ENCODE measurements at regions not wholly inside any gene's neighbourhood (a gene's known extent, or its start where the extent isn't known, plus 50 kb on each side); places are given as distances from the start of the nearest gene placed in this dataset.

GRCh38 chr5:41670854-41671479 is 160.6 kb upstream of the PLCXD3 start:
- DNase-seq = no peak

- DNase-seq = no peak
Observed at GRCh38 chr5:41670216-41670615, 159.8 kb upstream of the PLCXD3 start.

- no peak for DNase-seq
Observed at GRCh38 chr5:41661254-41661653, 150.9 kb upstream of the PLCXD3 start.

- no peak for DNase-seq
Observed at GRCh38 chr5:41656597-41656996, 146.2 kb upstream of the PLCXD3 start.

GRCh38 chr5:41650131-41650530 is 139.7 kb upstream of the PLCXD3 start:
- DNase-seq = no peak

- DNase-seq = no peak
Observed at GRCh38 chr5:41649659-41650058, 139.3 kb upstream of the PLCXD3 start.

- no peak for DNase-seq
Observed at GRCh38 chr5:41648996-41649395, 138.6 kb upstream of the PLCXD3 start.

- peak in 1 of 2 experiments; percentile 38 for DNase-seq
Observed at GRCh38 chr5:41641621-41642020, 131.2 kb upstream of the PLCXD3 start.

- no peak for DNase-seq
Observed at GRCh38 chr5:41638685-41639084, 128.3 kb upstream of the PLCXD3 start.

- DNase-seq = peak; percentile 14 to 62
Observed at GRCh38 chr5:41637869-41638268, 127.5 kb upstream of the PLCXD3 start.

- no peak for DNase-seq
Observed at GRCh38 chr5:41637424-41637823, 127.0 kb upstream of the PLCXD3 start.

GRCh38 chr5:41636605-41637004 is 126.2 kb upstream of the PLCXD3 start:
- peak; percentile 45 to 64 for DNase-seq

- no peak for DNase-seq
Observed at GRCh38 chr5:41629897-41630296, 119.5 kb upstream of the PLCXD3 start.

- no peak for DNase-seq
Observed at GRCh38 chr5:41625571-41625970, 115.2 kb upstream of the PLCXD3 start.

- no peak for DNase-seq
Observed at GRCh38 chr5:41621420-41621819, 111.0 kb upstream of the PLCXD3 start.

- DNase-seq = peak in 1 of 2 experiments; percentile 26
Observed at GRCh38 chr5:41617843-41618515, 107.6 kb upstream of the PLCXD3 start.

GRCh38 chr5:41610386-41610785 is 100.0 kb upstream of the PLCXD3 start:
- no peak for DNase-seq

- no peak for DNase-seq
Observed at GRCh38 chr5:41600731-41601130, 90.3 kb upstream of the PLCXD3 start.

- no peak for DNase-seq
Observed at GRCh38 chr5:41598011-41598410, 87.6 kb upstream of the PLCXD3 start.

- DNase-seq = no peak
Observed at GRCh38 chr5:41587668-41588067, 77.3 kb upstream of the PLCXD3 start.

GRCh38 chr5:41575110-41575779 is 64.8 kb upstream of the PLCXD3 start:
- DNase-seq = no peak

GRCh38 chr5:41574391-41574790 is 64.0 kb upstream of the PLCXD3 start:
- no peak for DNase-seq

Data from NCI-H446 (cell line).